Loucy (cell line): ENCODE measurements at regions not wholly inside any gene's neighbourhood (a gene's known extent, or its start where the extent isn't known, plus 50 kb on each side); places are given as distances from the start of the nearest gene placed in this dataset.

Source experiments
- H2AFZ ChIP-seq: fragments of 200-600 bp; sonication (generic); 2 replicates; pipeline ENCODE4 v1.6.0; 2016; ENCODE audit warnings: antibody characterized with exemption, mild to moderate bottlenecking, low read length, moderate library complexity
- H3F3A ChIP-seq: fragments of 200-600 bp; 2 replicates; pipeline ENCODE4 v1.6.0; 2016; ENCODE audit warnings: antibody characterized with exemption, low read depth, mild to moderate bottlenecking
- H3K27me3 ChIP-seq: fragments of 200-600 bp; sonication (generic); 2 replicates; pipeline ENCODE4 v1.6.1; 2014; ENCODE audit warnings: low read length, mild to moderate bottlenecking; ENCODE audit not compliant: insufficient read depth, poor library complexity, severe bottlenecking
- H3K36me3 ChIP-seq: fragments of 200-600 bp; sonication (generic); 2 replicates; pipeline ENCODE4 v1.6.1; 2016; ENCODE audit warnings: low read length; ENCODE audit not compliant: insufficient read depth
- H3K4me1 ChIP-seq: fragments of 200-600 bp; sonication (generic); 2 replicates; pipeline ENCODE4 v1.5.1; 2014; ENCODE audit warnings: low read length, mild to moderate bottlenecking; ENCODE audit not compliant: insufficient read depth, poor library complexity, severe bottlenecking
- H3K4me2 ChIP-seq: fragments of 200-600 bp; sonication (generic); 2 replicates; pipeline ENCODE4 v1.6.0; 2014; ENCODE audit warnings: antibody characterized with exemption, low read length, low read depth, mild to moderate bottlenecking; ENCODE audit not compliant: poor library complexity, severe bottlenecking
- H3K4me3 ChIP-seq: fragments of 200-600 bp; sonication (generic); 2 replicates; pipeline ENCODE4 v1.5.1; 2014; ENCODE audit warnings: low read length, mild to moderate bottlenecking, mixed read lengths; ENCODE audit not compliant: poor library complexity, severe bottlenecking
- H3K79me2 ChIP-seq: fragments of 200-600 bp; sonication (generic); 2 replicates; pipeline ENCODE4 v1.6.1; 2014; ENCODE audit warnings: low read length; ENCODE audit not compliant: insufficient read depth
- H3K9ac ChIP-seq: fragments of 200-600 bp; sonication (generic); 2 replicates; pipeline ENCODE4 v1.6.0; 2014; ENCODE audit warnings: mild to moderate bottlenecking, low read depth, low read length, moderate library complexity; ENCODE audit not compliant: poor library complexity, severe bottlenecking
- H3K9me2 ChIP-seq: fragments of 200-600 bp; sonication (generic); replicated peaks from 2 replicates; pipeline ENCODE4 v1.6.1; 2016; ENCODE audit warnings: low read depth, low read length, mixed read lengths
- H3K9me3 ChIP-seq: fragments of 200-600 bp; sonication (generic); 2 replicates; pipeline ENCODE4 v1.6.1; 2014; ENCODE audit warnings: mild to moderate bottlenecking, antibody characterized with exemption, low read length, low read depth; ENCODE audit not compliant: insufficient read depth
- H4K20me1 ChIP-seq: fragments of 200-600 bp; sonication (generic); 2 replicates; pipeline ENCODE4 v1.6.0; 2014; ENCODE audit warnings: antibody characterized with exemption, low read length, mild to moderate bottlenecking; ENCODE audit not compliant: insufficient read depth, poor library complexity, severe bottlenecking
- CTCF ChIP-seq: fragments of 200-600 bp; sonication (generic); conservative IDR thresholded peaks from 2 replicates; pipeline ENCODE4 v1.5.1; 2014; ENCODE audit warnings: mild to moderate bottlenecking, antibody characterized with exemption, low read length
- EZH2phosphoT487 ChIP-seq: fragments of 200-600 bp; IDR thresholded peaks from 2 replicates; pipeline ENCODE4 v1.6.1; 2018; ENCODE audit warnings: antibody characterized with exemption, mild to moderate bottlenecking, moderate library complexity, borderline replicate concordance

GRCh38 chr14:82449926-82450468 is 916.3 kb upstream of the SEL1L start:
- Histone ChIP-seq H3K36me3 (no peaks in the 10 kb centered on the region), H3K9ac (no peak overlapping the region), H3K79me2 (no peaks in the 10 kb centered on the region), H3K4me3 (no peak overlapping the region), H3F3A (no peaks in the 10 kb centered on the region), H2AFZ (no peak overlapping the region), H3K27me3 (no peaks in the 10 kb centered on the region), H3K9me3 (no peaks in the 10 kb centered on the region), H3K9me2 (no peaks in the 10 kb centered on the region), H4K20me1 (no peaks in the 10 kb centered on the region), H3K4me2 (no peak overlapping the region), H3K4me1 (no peaks in the 10 kb centered on the region)
- TF ChIP-seq EZH2phosphoT487 = no peak
- TF ChIP-seq CTCF = no peak

- no peak overlapping the region for H2AFZ ChIP-seq
- H3K4me2 ChIP-seq = no peak overlapping the region
- no peaks in the 10 kb centered on the region for H3K4me1 ChIP-seq
- no peaks in the 10 kb centered on the region for H4K20me1 ChIP-seq
- H3K9me3 ChIP-seq = no peaks in the 10 kb centered on the region
- H3K36me3 ChIP-seq = no peaks in the 10 kb centered on the region
- H3K9ac ChIP-seq = no peak overlapping the region
- H3K9me2 ChIP-seq = no peaks in the 10 kb centered on the region
- TF ChIP-seq CTCF (no peak), EZH2phosphoT487 (no peak)
- H3K79me2 ChIP-seq = no peaks in the 10 kb centered on the region
- H3K27me3 ChIP-seq = no peaks in the 10 kb centered on the region
- no peaks in the 10 kb centered on the region for H3F3A ChIP-seq
- H3K4me3 ChIP-seq = no peak overlapping the region
Measured at GRCh38 chr14:82451675-82452074, 918.0 kb upstream of the SEL1L start.

- no peak overlapping the region for H2AFZ ChIP-seq
- H3K4me3 ChIP-seq = no peak overlapping the region
Measured at GRCh38 chr14:82482345-82482744, 948.7 kb upstream of the SEL1L start.

More at GRCh38 chr14:82482345-82482744, 948.7 kb upstream of the SEL1L start:
- no peak overlapping the region for H3K9ac ChIP-seq
- H3K36me3 ChIP-seq = no peaks in the 10 kb centered on the region
- no peak for TF ChIP-seq EZH2phosphoT487
- TF ChIP-seq CTCF = no peak
- no peak overlapping the region for H3K4me2 ChIP-seq
- no peaks in the 10 kb centered on the region for H4K20me1 ChIP-seq
- H3K4me1 ChIP-seq = no peaks in the 10 kb centered on the region
- H3K27me3 ChIP-seq = no peaks in the 10 kb centered on the region
- no peaks in the 10 kb centered on the region for H3K9me2 ChIP-seq
- H3K9me3 ChIP-seq = no peaks in the 10 kb centered on the region
- no peaks in the 10 kb centered on the region for H3K79me2 ChIP-seq
- H3F3A ChIP-seq = no peaks in the 10 kb centered on the region
